Sigmoid colon (tissue), 6 donors: ENCODE measurements at regions not wholly inside any gene's neighbourhood (a gene's known extent, or its start where the extent isn't known, plus 50 kb on each side); places are given as distances from the start of the nearest gene placed in this dataset.
A peak's percentile ranks its signal among the peaks of the same experiment; 100 is the strongest.

ENCODE experiments used
- DNase-seq: peaks from one replicate; pipeline ENCODE4 v3.0.0-alpha.2; 2019
- H3K27ac ChIP-seq, 4 donors: fragments of 200-600 bp; sonication (generic); one replicate each; pipeline ENCODE4 v1.5.1; 2016 to 2019; ENCODE audit warnings: mild to moderate bottlenecking in 1 of 4
- H3K27me3 ChIP-seq, 3 donors: fragments of 200-600 bp; sonication (generic); one replicate each; pipeline ENCODE4 v1.5.1; 2019; ENCODE audit warnings: mild to moderate bottlenecking in 1 of 3
- H3K36me3 ChIP-seq, 4 donors: fragments of 200-600 bp; sonication (generic); one replicate each; pipeline ENCODE4 v1.5.1; 2016 to 2019
- H3K4me1 ChIP-seq, 4 donors: fragments of 200-600 bp; sonication (generic); one replicate each; pipeline ENCODE4 v1.5.1; 2017 to 2019
- H3K4me3 ChIP-seq, 4 donors: fragments of 200-600 bp; sonication (generic); one replicate each; pipeline ENCODE4 v1.5.1; 2017 to 2019; ENCODE audit warnings: mild to moderate bottlenecking in 2 of 4, moderate library complexity in 1 of 4
- H3K9me3 ChIP-seq, 4 donors: fragments of 200-600 bp in 3 of 4; sonication (generic) in 3 of 4; one replicate each; pipeline versions ENCODE4 v1.5.1 to v1.6.1; 2013 to 2019
- EP300 ChIP-seq, 4 donors: sonication (generic); formaldehyde crosslinking; IDR thresholded peaks; one replicate each; pipeline ENCODE4 v1.6.1; 2017; ENCODE audit warnings: antibody characterized with exemption in 4 of 4
- POLR2A ChIP-seq, 2 donors: fragments of 450-650 bp; IDR thresholded peaks; one replicate each; pipeline ENCODE4 v1.6.1; 2016; ENCODE audit warnings: antibody characterized with exemption in 2 of 2, mild to moderate bottlenecking in 2 of 2, moderate library complexity in 2 of 2
- POLR2AphosphoS5 ChIP-seq, 4 donors: sonication (generic); formaldehyde crosslinking; IDR thresholded peaks; one replicate each; pipeline ENCODE4 v1.6.1; 2017; ENCODE audit warnings: antibody characterized with exemption in 4 of 4
- WGBS, 2 donors: extraction: QIAGEN DNeasy Blood & Tissue Kit; methylation state at CpG; one replicate each; pipeline ENCODE4 v1.1.7; 2013; 5-methylcytosine and 5-hydroxymethylcytosine counted together
- intact Hi-C: fragments of 100-400 bp; cut with DNase I; formaldehyde crosslinking; loops from one replicate; pipeline ENCODE4 v1.15.1; 2023
- TF ChIP-seq, protein P1 (sequence below), 4 experiments: fragments of 450-650 bp in 3 of 4; fragments of 200-600 bp in 1 of 4; IDR thresholded peaks; one replicate each; pipeline ENCODE4 v1.5.1; 2016 to 2019; ENCODE audit warnings: antibody characterized with exemption in 4 of 4, mild to moderate bottlenecking in 3 of 4, moderate library complexity in 2 of 4
- donor health status: healthy with polysubstance abuse.
- donor health status: healthy.

DNA sequence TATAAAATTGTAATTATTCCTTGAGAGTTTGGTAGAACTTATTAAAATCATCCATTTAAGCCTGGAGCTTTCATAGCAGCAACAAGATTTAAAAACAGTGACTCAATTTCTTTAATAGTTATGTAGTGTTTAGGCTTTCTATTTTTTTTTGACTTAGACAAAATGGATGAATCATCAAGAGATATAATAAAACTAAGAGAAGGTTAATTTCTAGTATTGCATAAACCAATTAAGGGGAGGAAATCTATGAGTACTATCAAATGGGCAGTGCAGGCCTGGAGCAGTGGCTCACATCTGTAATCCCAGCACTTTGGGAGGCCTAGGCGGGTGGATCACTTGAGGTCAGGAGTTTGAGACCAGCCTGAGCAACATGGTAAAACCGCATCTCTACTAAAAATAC is 416.3 kb upstream of the USP24 start:
- H3K27ac ChIP-seq: peak overlapping the region in 1 of 4 donors; percentile 43
- intact Hi-C loops: no loop called here

DNA sequence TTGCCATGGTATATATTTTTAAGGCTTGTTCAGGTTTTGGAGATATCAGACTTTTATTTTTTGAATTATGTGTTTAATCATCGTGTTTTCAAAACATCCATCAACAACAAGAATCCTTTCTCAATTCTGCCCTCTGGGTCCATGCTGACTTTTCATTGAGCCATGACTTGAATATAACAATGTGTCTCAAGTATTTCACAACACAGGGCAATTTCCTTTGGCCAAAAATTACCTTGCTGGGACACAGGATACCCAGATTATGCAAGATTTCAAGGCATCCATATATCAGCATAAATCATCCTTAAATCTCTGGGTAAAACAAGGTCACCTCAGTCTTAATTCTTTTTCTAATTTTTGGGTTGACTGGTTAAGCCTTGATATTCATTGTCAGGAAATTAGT is 411.2 kb upstream of the USP24 start:
- Histone ChIP-seq H3K9me3 (no peaks in the 10 kb centered on the region), H3K4me1 (no peaks in the 10 kb centered on the region), H3K27ac (no peak overlapping the region), H3K4me3 (no peak overlapping the region), H3K36me3 (no peaks in the 10 kb centered on the region), H3K27me3 (no peaks in the 10 kb centered on the region)
- DNase-seq: no peak
- 74 to 77% methylated on average over 1 of the region's 1 CpG for WGBS, 2 donors
- intact Hi-C loops: no loop called here
- TF ChIP-seq POLR2A (IDR thresholded peaks at IDR 0.05) (no peak), EP300 (IDR thresholded peaks at IDR 0.05) (no peak), POLR2AphosphoS5 (IDR thresholded peaks at IDR 0.05) (no peak)
- TF ChIP-seq, protein P1, sequence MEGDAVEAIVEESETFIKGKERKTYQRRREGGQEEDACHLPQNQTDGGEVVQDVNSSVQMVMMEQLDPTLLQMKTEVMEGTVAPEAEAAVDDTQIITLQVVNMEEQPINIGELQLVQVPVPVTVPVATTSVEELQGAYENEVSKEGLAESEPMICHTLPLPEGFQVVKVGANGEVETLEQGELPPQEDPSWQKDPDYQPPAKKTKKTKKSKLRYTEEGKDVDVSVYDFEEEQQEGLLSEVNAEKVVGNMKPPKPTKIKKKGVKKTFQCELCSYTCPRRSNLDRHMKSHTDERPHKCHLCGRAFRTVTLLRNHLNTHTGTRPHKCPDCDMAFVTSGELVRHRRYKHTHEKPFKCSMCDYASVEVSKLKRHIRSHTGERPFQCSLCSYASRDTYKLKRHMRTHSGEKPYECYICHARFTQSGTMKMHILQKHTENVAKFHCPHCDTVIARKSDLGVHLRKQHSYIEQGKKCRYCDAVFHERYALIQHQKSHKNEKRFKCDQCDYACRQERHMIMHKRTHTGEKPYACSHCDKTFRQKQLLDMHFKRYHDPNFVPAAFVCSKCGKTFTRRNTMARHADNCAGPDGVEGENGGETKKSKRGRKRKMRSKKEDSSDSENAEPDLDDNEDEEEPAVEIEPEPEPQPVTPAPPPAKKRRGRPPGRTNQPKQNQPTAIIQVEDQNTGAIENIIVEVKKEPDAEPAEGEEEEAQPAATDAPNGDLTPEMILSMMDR (IDR thresholded peaks at IDR 0.05): no peak

More for the DNA sequence above, 416.3 kb upstream of the USP24 start:
- Histone ChIP-seq H3K4me1 (no peaks in the 10 kb centered on the region), H3K9me3 (no peaks in the 10 kb centered on the region), H3K27me3 (no peaks in the 10 kb centered on the region), H3K36me3 (no peaks in the 10 kb centered on the region), H3K4me3 (no peak overlapping the region)
- TF ChIP-seq EP300 (IDR thresholded peaks at IDR 0.05) (no peak), POLR2A (IDR thresholded peaks at IDR 0.05) (no peak), POLR2AphosphoS5 (IDR thresholded peaks at IDR 0.05) (no peak)
- TF ChIP-seq, protein P1 (IDR thresholded peaks at IDR 0.05): no peak
- 45 to 94% methylated on average over 2 of the region's 2 CpGs for WGBS, 2 donors
- DNase-seq: no peak

DNA sequence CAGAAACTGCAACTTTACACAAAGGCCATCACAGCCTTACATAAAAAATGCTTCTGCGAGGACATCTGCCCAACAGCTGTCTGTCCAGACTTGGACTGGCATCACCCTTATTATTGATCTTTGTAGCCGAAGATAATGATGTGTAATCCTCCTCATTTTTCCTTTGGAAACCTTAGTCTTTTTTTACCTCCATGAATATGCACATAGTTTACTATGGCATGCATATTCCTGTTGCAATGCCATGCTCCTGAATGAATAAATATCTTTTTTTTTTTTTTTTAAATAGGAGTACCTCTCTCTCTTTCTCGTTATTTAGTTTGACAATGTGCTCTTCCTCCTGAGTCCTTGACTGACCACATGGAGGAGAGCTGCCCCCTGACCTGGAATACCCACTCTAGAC is 409.6 kb upstream of the USP24 start:
- Histone ChIP-seq H3K27ac (no peak overlapping the region), H3K27me3 (no peaks in the 10 kb centered on the region), H3K4me3 (no peak overlapping the region), H3K9me3 (no peaks in the 10 kb centered on the region), H3K36me3 (no peaks in the 10 kb centered on the region), H3K4me1 (no peaks in the 10 kb centered on the region)
- TF ChIP-seq, protein P1 (IDR thresholded peaks at IDR 0.05): no peak
- no peak for TF ChIP-seq POLR2AphosphoS5 (IDR thresholded peaks at IDR 0.05)
- no peak for TF ChIP-seq POLR2A (IDR thresholded peaks at IDR 0.05)
- no peak for TF ChIP-seq EP300 (IDR thresholded peaks at IDR 0.05)
- WGBS, 2 donors: 81 to 90% methylated on average over 3 of the region's 3 CpGs
- intact Hi-C loops: no loop called here
- no peak for DNase-seq

DNA sequence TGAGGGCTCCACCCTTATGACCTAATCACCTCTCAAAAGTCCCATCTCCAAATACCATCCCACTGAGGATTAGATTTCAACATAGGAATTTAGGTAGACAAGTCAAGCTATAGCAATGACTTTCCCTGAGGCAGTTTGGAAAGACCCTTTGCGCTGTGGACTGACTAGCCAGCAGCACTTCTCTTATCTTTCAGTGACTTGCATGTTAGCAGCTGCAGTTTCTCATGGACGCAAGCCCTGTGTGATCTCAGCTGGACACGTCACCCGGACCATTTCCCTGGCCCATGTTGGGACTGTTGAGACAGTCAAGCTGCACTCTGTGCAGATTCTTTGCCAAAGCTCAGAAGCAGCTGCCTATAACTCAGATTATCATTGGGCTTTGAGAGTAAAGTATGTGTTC is 408.1 kb upstream of the USP24 start:
- Histone ChIP-seq H3K27me3 (no peaks in the 10 kb centered on the region), H3K4me3 (no peak overlapping the region), H3K27ac (no peak overlapping the region), H3K9me3 (no peaks in the 10 kb centered on the region), H3K36me3 (no peaks in the 10 kb centered on the region), H3K4me1 (no peaks in the 10 kb centered on the region)
- TF ChIP-seq POLR2AphosphoS5 (IDR thresholded peaks at IDR 0.05) (peak in 3 of 4 donors; percentile 60 to 81 (median 79)), POLR2A (IDR thresholded peaks at IDR 0.05) (no peak)
- 79 to 87% methylated on average over 4 of the region's 4 CpGs for WGBS, 2 donors
- intact Hi-C loops: no loop called here
- DNase-seq: peak; percentile 81

DNA sequence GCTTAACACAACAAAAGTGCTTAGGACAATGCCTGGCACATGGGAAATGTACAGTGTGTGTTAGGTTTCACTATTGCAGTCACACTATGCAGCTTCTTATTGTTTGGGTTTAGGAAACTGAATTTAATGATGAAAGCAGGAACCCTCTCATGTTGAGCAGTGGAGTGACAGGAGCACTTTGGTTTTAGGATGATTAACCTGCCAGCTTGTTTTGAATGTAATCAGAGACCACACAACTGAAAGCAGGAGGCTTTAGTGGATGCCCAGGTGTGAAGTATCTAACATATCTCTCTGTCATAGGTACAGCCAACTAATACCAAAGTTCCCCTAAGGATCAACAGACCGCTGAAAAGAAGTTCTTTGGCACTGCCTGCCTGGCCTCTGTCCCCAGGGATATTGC is 406.9 kb upstream of the USP24 start:
- TF ChIP-seq, protein P1 (IDR thresholded peaks at IDR 0.05): no peak
- TF ChIP-seq POLR2AphosphoS5 (IDR thresholded peaks at IDR 0.05): no peak
- TF ChIP-seq POLR2A (IDR thresholded peaks at IDR 0.05): no peak
- no peak for TF ChIP-seq EP300 (IDR thresholded peaks at IDR 0.05)
- no peaks in the 10 kb centered on the region for H3K36me3 ChIP-seq
- no peak overlapping the region for H3K4me3 ChIP-seq
- DNase-seq: no peak
- H3K9me3 ChIP-seq: no peaks in the 10 kb centered on the region
- WGBS, 2 donors: 93 to 94% methylated on average over 1 of the region's 1 CpG
- intact Hi-C loops: no loop called here
- no peaks in the 10 kb centered on the region for H3K27me3 ChIP-seq
- H3K4me1 ChIP-seq: no peaks in the 10 kb centered on the region
- H3K27ac ChIP-seq: no peak overlapping the region
